ENCODE measurements at regions not wholly inside any gene's neighbourhood (a gene's known extent, or its start where the extent isn't known, plus 50 kb on each side); places are given as distances from the start of the nearest gene placed in this dataset.

- H3K4me3 Mint-ChIP-seq (ENCODE audit: unreplicated experiment), result no peak overlapping the region
- H3K4me1 Mint-ChIP-seq (ENCODE audit: low read depth, unreplicated experiment), result no peaks in the 10 kb centered on the region
These were observed 145.4 kb upstream of the SPOPL start for GRCh38 chr2:138356178-138356577.

GRCh38 chr2:138359532-138359931 lies 142.0 kb upstream of the SPOPL start:
- Histone ChIP-seq H3K9me3 (ENCODE audit: insufficient read depth, low read depth, low read length) (no peaks in the 10 kb centered on the region), H2AFZ (ENCODE audit: low read depth, low read length) (no peak overlapping the region), H3K27ac (ENCODE audit: low read depth, low read length) (no peak overlapping the region), H3K36me3 (ENCODE audit: insufficient read depth, low read length) (no peaks in the 10 kb centered on the region), H3K79me2 (ENCODE audit: insufficient read depth, low read length) (no peaks in the 10 kb centered on the region), H3K27me3 (ENCODE audit: insufficient read depth, low read length) (no peaks in the 10 kb centered on the region), H3K4me1 (ENCODE audit: insufficient read depth, low read length) (no peaks in the 10 kb centered on the region), H3K4me2 (ENCODE audit: low read length) (no peak overlapping the region), H3K9ac (ENCODE audit: low read length) (no peak overlapping the region), H4K20me1 (ENCODE audit: insufficient read depth, low read length) (no peaks in the 10 kb centered on the region), H3K4me3 (ENCODE audit: insufficient read depth, low read depth, low read length) (no peak overlapping the region)
- DNase-seq (ENCODE audit: low read depth), result no peak
- Mint-ChIP-seq H3K4me3 (ENCODE audit: unreplicated experiment) (no peak overlapping the region), H3K27ac (ENCODE audit: unreplicated experiment) (no peak overlapping the region), H3K27me3 (ENCODE audit: low read depth, unreplicated experiment) (no peaks in the 10 kb centered on the region), H3K4me1 (ENCODE audit: low read depth, unreplicated experiment) (no peaks in the 10 kb centered on the region), H3K9me3 (ENCODE audit: unreplicated experiment) (no peaks in the 10 kb centered on the region), H3K36me3 (ENCODE audit: low read depth, unreplicated experiment) (no peaks in the 10 kb centered on the region)
- TF ChIP-seq EZH2 (IDR thresholded peaks at IDR 0.05; ENCODE audit: insufficient read depth, low read length), result no peak
- TF ChIP-seq CTCF (IDR thresholded peaks at IDR 0.05; ENCODE audit: insufficient read depth, low read depth, low read length), result no peak
- FAIRE-seq, result no peak

More at GRCh38 chr2:138356178-138356577, 145.4 kb upstream of the SPOPL start:
- no peaks in the 10 kb centered on the region for H3K9me3 ChIP-seq (ENCODE audit: insufficient read depth, low read depth, low read length)
- Mint-ChIP-seq H3K27ac (ENCODE audit: unreplicated experiment) (no peak overlapping the region), H3K27me3 (ENCODE audit: low read depth, unreplicated experiment) (no peaks in the 10 kb centered on the region), H3K9me3 (ENCODE audit: unreplicated experiment) (no peaks in the 10 kb centered on the region), H3K36me3 (ENCODE audit: low read depth, unreplicated experiment) (no peaks in the 10 kb centered on the region)
- no peaks in the 10 kb centered on the region for H3K79me2 ChIP-seq (ENCODE audit: insufficient read depth, low read length)
- DNase-seq (ENCODE audit: low read depth), result peak; percentile 61
- no peak for TF ChIP-seq EZH2 (IDR thresholded peaks at IDR 0.05; ENCODE audit: insufficient read depth, low read length)
- no peak for TF ChIP-seq CTCF (IDR thresholded peaks at IDR 0.05; ENCODE audit: insufficient read depth, low read depth, low read length)
- no peak overlapping the region for H2AFZ ChIP-seq (ENCODE audit: low read depth, low read length)
- H3K4me3 ChIP-seq (ENCODE audit: insufficient read depth, low read depth, low read length), result no peak overlapping the region
- no peaks in the 10 kb centered on the region for H4K20me1 ChIP-seq (ENCODE audit: insufficient read depth, low read length)
- H3K27me3 ChIP-seq (ENCODE audit: insufficient read depth, low read length), result no peaks in the 10 kb centered on the region
- H3K27ac ChIP-seq (ENCODE audit: low read depth, low read length), result no peak overlapping the region
- H3K9ac ChIP-seq (ENCODE audit: low read length), result no peak overlapping the region
- H3K4me2 ChIP-seq (ENCODE audit: low read length), result no peak overlapping the region
- no peak for FAIRE-seq
- H3K4me1 ChIP-seq (ENCODE audit: insufficient read depth, low read length), result no peaks in the 10 kb centered on the region
- no peaks in the 10 kb centered on the region for H3K36me3 ChIP-seq (ENCODE audit: insufficient read depth, low read length)

- H3K36me3 ChIP-seq (ENCODE audit: insufficient read depth, low read length), result no peaks in the 10 kb centered on the region
- H3K4me1 ChIP-seq (ENCODE audit: insufficient read depth, low read length), result no peaks in the 10 kb centered on the region
- DNase-seq (ENCODE audit: low read depth) (peak; percentile 75), FAIRE-seq (no peak)
- Mint-ChIP-seq H3K27ac (ENCODE audit: unreplicated experiment) (no peak overlapping the region), H3K36me3 (ENCODE audit: low read depth, unreplicated experiment) (no peaks in the 10 kb centered on the region), H3K4me1 (ENCODE audit: low read depth, unreplicated experiment) (no peaks in the 10 kb centered on the region), H3K9me3 (ENCODE audit: unreplicated experiment) (no peaks in the 10 kb centered on the region), H3K4me3 (ENCODE audit: unreplicated experiment) (no peak overlapping the region), H3K27me3 (ENCODE audit: low read depth, unreplicated experiment) (no peaks in the 10 kb centered on the region)
- H3K9me3 ChIP-seq (ENCODE audit: insufficient read depth, low read depth, low read length), result no peaks in the 10 kb centered on the region
- no peaks in the 10 kb centered on the region for H3K27me3 ChIP-seq (ENCODE audit: insufficient read depth, low read length)
- H3K4me2 ChIP-seq (ENCODE audit: low read length), result no peak overlapping the region
- no peak overlapping the region for H3K9ac ChIP-seq (ENCODE audit: low read length)
- H3K4me3 ChIP-seq (ENCODE audit: insufficient read depth, low read depth, low read length), result no peak overlapping the region
- H3K79me2 ChIP-seq (ENCODE audit: insufficient read depth, low read length), result no peaks in the 10 kb centered on the region
- no peaks in the 10 kb centered on the region for H4K20me1 ChIP-seq (ENCODE audit: insufficient read depth, low read length)
- H3K27ac ChIP-seq (ENCODE audit: low read depth, low read length), result no peak overlapping the region
- TF ChIP-seq EZH2 (IDR thresholded peaks at IDR 0.05; ENCODE audit: insufficient read depth, low read length) (no peak), CTCF (IDR thresholded peaks at IDR 0.05; ENCODE audit: insufficient read depth, low read depth, low read length) (no peak)
- H2AFZ ChIP-seq (ENCODE audit: low read depth, low read length), result no peak overlapping the region
These were observed 136.9 kb upstream of the SPOPL start for GRCh38 chr2:138364554-138365162.
